Large intestine (tissue), 3 donors: ENCODE measurements at regions not wholly inside any gene's neighbourhood (a gene's known extent, or its start where the extent isn't known, plus 50 kb on each side); places are given as distances from the start of the nearest gene placed in this dataset.

Experiments
- DNase-seq, 2 donors: peaks; one replicate each; pipeline versions ENCODE4 v3.0.0 to v3.0.0-alpha.2; 2013
- H3K27ac ChIP-seq: one replicate; pipeline ENCODE4 v1.5.1; 2013; ENCODE audit warnings: low read length
- H3K27me3 ChIP-seq: 2 replicates; pipeline ENCODE4 v1.6.1; 2013; ENCODE audit warnings: low read length; ENCODE audit not compliant: control insufficient read depth, insufficient read depth
- H3K36me3 ChIP-seq: 2 replicates; pipeline ENCODE4 v1.6.1; 2013; ENCODE audit warnings: low read length; ENCODE audit not compliant: control insufficient read depth, insufficient read depth
- H3K4me1 ChIP-seq: one replicate; pipeline ENCODE4 v1.6.1; 2013; ENCODE audit warnings: low read length; ENCODE audit not compliant: control insufficient read depth, insufficient read depth
- H3K4me3 ChIP-seq: one replicate; pipeline ENCODE4 v1.5.1; 2013; ENCODE audit warnings: low read length
- H3K9me3 ChIP-seq: one replicate; pipeline ENCODE4 v1.6.1; 2013; ENCODE audit warnings: mild to moderate bottlenecking, low read depth, low read length, moderate library complexity; ENCODE audit not compliant: control insufficient read depth
- WGBS: methylation state at CpG from one replicate; pipeline ENCODE4 v1.1.5; 2013; ENCODE audit warnings: low lambda C conversion rate; ENCODE audit not compliant: insufficient coverage; 5-methylcytosine and 5-hydroxymethylcytosine counted together

GRCh38 chr12:93167841-93168492 is 209.8 kb upstream of the NUDT4 start:
- 6% methylated on average over 3 of the region's 16 CpGs for WGBS
- no peak overlapping the region for H3K27ac ChIP-seq
- peaks cover 13% of the 10 kb centered on the region for H3K4me1 ChIP-seq
- H3K36me3 ChIP-seq: no peaks in the 10 kb centered on the region
- DNase-seq: peak in 1 of 2 donors; percentile 57
- H3K27me3 ChIP-seq: no peaks in the 10 kb centered on the region
- H3K9me3 ChIP-seq: no peaks in the 10 kb centered on the region
- peak overlapping the region; percentile 49 for H3K4me3 ChIP-seq

GRCh38 chr12:93168751-93169150 is 209.0 kb upstream of the NUDT4 start:
- Histone ChIP-seq H3K36me3 (no peaks in the 10 kb centered on the region), H3K9me3 (no peaks in the 10 kb centered on the region), H3K4me3 (no peak overlapping the region), H3K4me1 (peaks cover 8% of the 10 kb centered on the region), H3K27ac (no peak overlapping the region), H3K27me3 (no peaks in the 10 kb centered on the region)
- DNase-seq: no peak
- no CpG with 5 or more reads among the region's 3 CpGs for WGBS

GRCh38 chr12:93169536-93169935 is 208.2 kb upstream of the NUDT4 start:
- H3K9me3 ChIP-seq: no peaks in the 10 kb centered on the region
- H3K36me3 ChIP-seq: no peaks in the 10 kb centered on the region
- H3K4me1 ChIP-seq: peaks cover 11% of the 10 kb centered on the region
- H3K4me3 ChIP-seq: no peak overlapping the region
- H3K27me3 ChIP-seq: no peaks in the 10 kb centered on the region
- H3K27ac ChIP-seq: no peak overlapping the region
- no peak for DNase-seq

GRCh38 chr12:93170928-93171327 is 206.8 kb upstream of the NUDT4 start:
- WGBS: no CpG with 5 or more reads among the region's 2 CpGs
- Histone ChIP-seq H3K4me3 (no peak overlapping the region), H3K27ac (no peak overlapping the region), H3K27me3 (no peaks in the 10 kb centered on the region), H3K36me3 (no peaks in the 10 kb centered on the region), H3K4me1 (peaks cover 21% of the 10 kb centered on the region), H3K9me3 (no peaks in the 10 kb centered on the region)
- no peak for DNase-seq

GRCh38 chr12:93173178-93173957 is 204.4 kb upstream of the NUDT4 start:
- DNase-seq: no peak
- Histone ChIP-seq H3K27ac (no peak overlapping the region), H3K4me1 (peaks cover 35% of the 10 kb centered on the region), H3K9me3 (no peaks in the 10 kb centered on the region), H3K27me3 (no peaks in the 10 kb centered on the region), H3K36me3 (no peaks in the 10 kb centered on the region), H3K4me3 (no peak overlapping the region)
- 80% methylated on average over 2 of the region's 5 CpGs for WGBS

- Histone ChIP-seq H3K4me1 (peaks cover 35% of the 10 kb centered on the region), H3K27me3 (no peaks in the 10 kb centered on the region)
- WGBS: no CpG with 5 or more reads among the region's 3 CpGs
Measured at GRCh38 chr12:93174048-93174447, 203.7 kb upstream of the NUDT4 start.

GRCh38 chr12:93174473-93174872 is 203.3 kb upstream of the NUDT4 start:
- H3K27me3 ChIP-seq: no peaks in the 10 kb centered on the region
- no peak overlapping the region for H3K27ac ChIP-seq
- no peak overlapping the region for H3K4me3 ChIP-seq
- WGBS: no CpG with 5 or more reads among the region's 5 CpGs
- H3K9me3 ChIP-seq: no peaks in the 10 kb centered on the region
- DNase-seq: peak in 1 of 2 donors; percentile 41
- peaks cover 35% of the 10 kb centered on the region for H3K4me1 ChIP-seq
- no peaks in the 10 kb centered on the region for H3K36me3 ChIP-seq

More at GRCh38 chr12:93174048-93174447, 203.7 kb upstream of the NUDT4 start:
- Histone ChIP-seq H3K27ac (no peak overlapping the region), H3K9me3 (no peaks in the 10 kb centered on the region), H3K36me3 (no peaks in the 10 kb centered on the region), H3K4me3 (no peak overlapping the region)
- DNase-seq: no peak

- DNase-seq: peak in 1 of 2 donors; percentile 39
- peaks cover 35% of the 10 kb centered on the region for H3K4me1 ChIP-seq
- WGBS: no CpG with 5 or more reads among the region's 1 CpG
Measured at GRCh38 chr12:93176165-93176564, 201.6 kb upstream of the NUDT4 start.

GRCh38 chr12:93176610-93177126 is 201.1 kb upstream of the NUDT4 start:
- DNase-seq: peak in 1 of 2 donors; percentile 17
- WGBS: no CpG with 5 or more reads among the region's 2 CpGs
- H3K9me3 ChIP-seq: no peaks in the 10 kb centered on the region
- H3K27ac ChIP-seq: peak overlapping the region; percentile 47
- H3K36me3 ChIP-seq: no peaks in the 10 kb centered on the region
- H3K27me3 ChIP-seq: no peaks in the 10 kb centered on the region
- H3K4me3 ChIP-seq: no peak overlapping the region
- peaks cover 35% of the 10 kb centered on the region for H3K4me1 ChIP-seq

More at GRCh38 chr12:93176165-93176564, 201.6 kb upstream of the NUDT4 start:
- no peaks in the 10 kb centered on the region for H3K36me3 ChIP-seq
- no peaks in the 10 kb centered on the region for H3K9me3 ChIP-seq
- no peak overlapping the region for H3K4me3 ChIP-seq
- no peaks in the 10 kb centered on the region for H3K27me3 ChIP-seq
- H3K27ac ChIP-seq: peak overlapping the region; percentile 11

- H3K4me3 ChIP-seq: no peak overlapping the region
- peaks cover 35% of the 10 kb centered on the region for H3K4me1 ChIP-seq
- no peaks in the 10 kb centered on the region for H3K9me3 ChIP-seq
- peak overlapping the region; percentile 47 for H3K27ac ChIP-seq
- H3K36me3 ChIP-seq: no peaks in the 10 kb centered on the region
- H3K27me3 ChIP-seq: no peaks in the 10 kb centered on the region
- WGBS: no CpG with 5 or more reads among the region's 9 CpGs
- DNase-seq: peak; percentile 60 to 75
Measured at GRCh38 chr12:93177208-93178153, 200.2 kb upstream of the NUDT4 start.
